GM13977 (cell line): ENCODE measurements at regions not wholly inside any gene's neighbourhood (a gene's known extent, or its start where the extent isn't known, plus 50 kb on each side); places are given as distances from the start of the nearest gene placed in this dataset.

Experiments
- DNase-seq: peaks from one replicate; pipeline ENCODE4 v3.0.0; 2012; ENCODE audit warnings: low spot score
- CTCF ChIP-seq: IDR thresholded peaks from 2 replicates; pipeline ENCODE4 v1.5.1; 2012; ENCODE audit warnings: mild to moderate bottlenecking, control low read depth; ENCODE audit not compliant: insufficient read depth; ENCODE audit errors: extremely low read depth, missing control alignments
- in situ Hi-C: fragments of 300-500 bp; cut with MboI; formaldehyde crosslinking; loops from one replicate; pipeline ENCODE4 v1.12.0; 2022; ENCODE audit warnings: low sequenced_read_pairs, low pct_unique_long_range_greater_than_20kb, mixed read lengths, inconsistent platforms; ENCODE audit not compliant: unreplicated experiment

GRCh38 chr3:19799887-19800286, 134.1 kb downstream of the EFHB start:
- no peak for DNase-seq
- in situ Hi-C loops, result no loop called here
- TF ChIP-seq CTCF, result no peak

GRCh38 chr3:19799115-19799514, 134.9 kb downstream of the EFHB start:
- no peak for DNase-seq
- TF ChIP-seq CTCF, result no peak

GRCh38 chr3:19798324-19798723, 135.7 kb downstream of the EFHB start:
- in situ Hi-C loops, result no loop called here
- no peak for TF ChIP-seq CTCF
- no peak for DNase-seq

More at GRCh38 chr3:19799115-19799514, 134.9 kb downstream of the EFHB start:
- in situ Hi-C loops, result no loop called here

- in situ Hi-C loops, result no loop called here
- no peak for TF ChIP-seq CTCF
- no peak for DNase-seq
These were observed 141.6 kb downstream of the EFHB start for GRCh38 chr3:19792388-19792787.

GRCh38 chr3:19775765-19776164, 158.3 kb downstream of the EFHB start:
- TF ChIP-seq CTCF, result no peak
- in situ Hi-C loops, result no loop called here
- no peak for DNase-seq

GRCh38 chr3:19769694-19770093, 164.3 kb downstream of the EFHB start:
- in situ Hi-C loops, result no loop called here
- DNase-seq, result no peak
- no peak for TF ChIP-seq CTCF

GRCh38 chr3:19765954-19766353, 168.1 kb downstream of the EFHB start:
- in situ Hi-C loops, result no loop called here
- DNase-seq, result no peak
- no peak for TF ChIP-seq CTCF
